H9 (cell line): ENCODE measurements at regions not wholly inside any gene's neighbourhood (a gene's known extent, or its start where the extent isn't known, plus 50 kb on each side); places are given as distances from the start of the nearest gene placed in this dataset.

Experiments
- DNase-seq: peaks from one replicate; pipeline ENCODE4 v3.0.0-alpha.2; 2017
- H2AFZ ChIP-seq: one replicate; pipeline ENCODE4 v1.6.1; 2013; ENCODE audit warnings: mild to moderate bottlenecking, low read length, control low read depth, moderate library complexity
- H2AK5ac ChIP-seq: 2 replicates; pipeline ENCODE4 v1.6.1; 2013; ENCODE audit warnings: low read length, control low read depth, mixed read lengths; ENCODE audit not compliant: insufficient read length
- H2BK120ac ChIP-seq: one replicate; pipeline ENCODE4 v1.6.1; 2013; ENCODE audit warnings: low read depth, mild to moderate bottlenecking, low read length, control low read depth, inconsistent platforms; ENCODE audit not compliant: poor library complexity, severe bottlenecking
- H2BK12ac ChIP-seq: 2 replicates; pipeline ENCODE4 v1.6.1; 2013; ENCODE audit warnings: low read length, control low read depth, mixed read lengths, low read depth; ENCODE audit not compliant: insufficient read length
- H2BK15ac ChIP-seq: 2 replicates; pipeline ENCODE4 v1.6.1; 2013; ENCODE audit warnings: low read depth, low read length, control low read depth
- H2BK20ac ChIP-seq: one replicate; pipeline ENCODE4 v1.6.1; 2013; ENCODE audit warnings: low read depth, mild to moderate bottlenecking, low read length, control low read depth, inconsistent platforms; ENCODE audit not compliant: poor library complexity, severe bottlenecking
- H2BK5ac ChIP-seq: 2 replicates; pipeline ENCODE4 v1.6.1; 2013; ENCODE audit warnings: low read length, control low read depth, mixed read lengths; ENCODE audit not compliant: insufficient read length
- H3K14ac ChIP-seq: 2 replicates; pipeline ENCODE4 v1.6.1; 2013; ENCODE audit warnings: low read length, control low read depth; ENCODE audit not compliant: insufficient read depth
- H3K18ac ChIP-seq: 2 replicates; pipeline ENCODE4 v1.6.1; 2013; ENCODE audit warnings: low read depth, mild to moderate bottlenecking, mixed read lengths, low read length, control low read depth; ENCODE audit not compliant: insufficient read length
- H3K23ac ChIP-seq: 2 replicates; pipeline ENCODE4 v1.6.1; 2013; ENCODE audit warnings: low read length, control low read depth, mixed read lengths, low read depth; ENCODE audit not compliant: insufficient read length
- H3K23me2 ChIP-seq: 2 replicates; pipeline ENCODE4 v1.6.1; 2013; ENCODE audit warnings: low read depth, mild to moderate bottlenecking, mixed read lengths, low read length, control low read depth; ENCODE audit not compliant: insufficient read length, poor library complexity, severe bottlenecking
- H3K27ac ChIP-seq: 2 replicates; pipeline ENCODE4 v1.5.1; 2013; ENCODE audit warnings: low read length, control low read depth, mixed read lengths, low read depth; ENCODE audit not compliant: insufficient read length
- H3K27me3 ChIP-seq: 2 replicates; pipeline ENCODE4 v1.6.1; 2013; ENCODE audit warnings: low read length, control low read depth, inconsistent platforms; ENCODE audit not compliant: insufficient read depth
- H3K4ac ChIP-seq: 2 replicates; pipeline ENCODE4 v1.6.1; 2013; ENCODE audit warnings: low read depth, mild to moderate bottlenecking, control low read depth, inconsistent platforms, low read length, moderate library complexity
- H3K4me1 ChIP-seq: 2 replicates; pipeline ENCODE4 v1.6.1; 2013; ENCODE audit warnings: low read length, control low read depth, inconsistent platforms; ENCODE audit not compliant: insufficient read depth
- H3K4me2 ChIP-seq: 2 replicates; pipeline ENCODE4 v1.6.1; 2013; ENCODE audit warnings: low read length, control low read depth, mixed read lengths; ENCODE audit not compliant: insufficient read length, insufficient read depth
- H3K56ac ChIP-seq: 2 replicates; pipeline ENCODE4 v1.6.1; 2013; ENCODE audit warnings: low read depth, mild to moderate bottlenecking, mixed read lengths, low read length, control low read depth; ENCODE audit not compliant: insufficient read length
- H3K79me1 ChIP-seq: 2 replicates; pipeline ENCODE4 v1.6.1; 2013; ENCODE audit warnings: low read depth, mild to moderate bottlenecking, moderate library complexity, low read length, control low read depth, inconsistent platforms; ENCODE audit not compliant: insufficient read depth, poor library complexity, severe bottlenecking
- H3K79me2 ChIP-seq: 2 replicates; pipeline ENCODE4 v1.6.1; 2013; ENCODE audit warnings: low read length, control low read depth, inconsistent platforms; ENCODE audit not compliant: insufficient read depth
- H3K9ac ChIP-seq: 2 replicates; pipeline ENCODE4 v1.6.1; 2013; ENCODE audit warnings: low read length, control low read depth, mixed read lengths; ENCODE audit not compliant: insufficient read length; ENCODE audit errors: extremely low read depth
- H3K9me3 ChIP-seq: one replicate; pipeline ENCODE4 v1.6.1; 2013; ENCODE audit warnings: low read depth, low read length, inconsistent platforms; ENCODE audit not compliant: control insufficient read depth
- H3T11ph ChIP-seq: one replicate; pipeline ENCODE4 v1.6.1; 2013; ENCODE audit warnings: mild to moderate bottlenecking, low read length, control low read depth, inconsistent platforms
- H4K20me1 ChIP-seq: one replicate; pipeline ENCODE4 v1.6.1; 2013; ENCODE audit not compliant: control insufficient read depth, insufficient read length, insufficient read depth
- H4K5ac ChIP-seq: 2 replicates; pipeline ENCODE4 v1.6.1; 2013; ENCODE audit warnings: low read depth, mild to moderate bottlenecking, mixed read lengths, low read length, control low read depth; ENCODE audit not compliant: insufficient read length
- H4K8ac ChIP-seq: replicated peaks from 2 replicates; pipeline ENCODE4 v1.6.1; 2013; ENCODE audit warnings: low read length, control low read depth, mixed read lengths, low read depth; ENCODE audit not compliant: insufficient read length
- H4K91ac ChIP-seq: 2 replicates; pipeline ENCODE4 v1.6.1; 2013; ENCODE audit warnings: low read depth, mild to moderate bottlenecking, moderate library complexity, mixed read lengths, low read length, control low read depth; ENCODE audit not compliant: insufficient read length
- H3K27ac Mint-ChIP-seq, 3 experiments: 2 replicates in 2 of 3; 3 replicates in 1 of 3; pipeline ENCODE4 v1.8.0; 2020 to 2021; ENCODE audit warnings: mixed read lengths in 3 of 3, mild to moderate bottlenecking in 1 of 3, moderate library complexity in 1 of 3
- H3K27me3 Mint-ChIP-seq: 2 replicates; pipeline ENCODE4 v1.8.0; 2021; ENCODE audit warnings: low read depth, mild to moderate bottlenecking, moderate library complexity, mixed read lengths
- H3K36me3 Mint-ChIP-seq, 3 experiments: 2 replicates in 2 of 3; 3 replicates in 1 of 3; pipeline ENCODE4 v1.8.0; 2020 to 2021; ENCODE audit warnings: low read depth in 3 of 3, mixed read lengths in 3 of 3; ENCODE audit not compliant: insufficient read depth in 1 of 3
- H3K4me1 Mint-ChIP-seq, 2 experiments: 2 replicates each; pipeline ENCODE4 v1.8.0; 2020; ENCODE audit warnings: mixed read lengths in 2 of 2
- H3K4me3 Mint-ChIP-seq, 2 experiments: 2 replicates in 1 of 2; 3 replicates in 1 of 2; pipeline ENCODE4 v1.8.0; 2020 to 2021; ENCODE audit warnings: mild to moderate bottlenecking in 2 of 2, mixed read lengths in 2 of 2, moderate library complexity in 1 of 2
- H3K9me3 Mint-ChIP-seq, 2 experiments: 2 replicates in 1 of 2; 3 replicates in 1 of 2; pipeline ENCODE4 v1.8.0; 2020; ENCODE audit warnings: mild to moderate bottlenecking in 2 of 2, mixed read lengths in 2 of 2, moderate library complexity in 1 of 2
- WGBS: extraction: QIAGEN DNeasy Blood & Tissue Kit; methylation state at CpG from one replicate; pipeline ENCODE4 v1.1.7; 2013; ENCODE audit warnings: missing lambda C conversion rate, low lambda C conversion rate, mixed read lengths; ENCODE audit not compliant: insufficient read length; ENCODE audit errors: extremely low coverage; 5-methylcytosine and 5-hydroxymethylcytosine counted together
- TF ChIP-seq, protein P1 (sequence below): fragments of 200-600 bp; sonication (generic); conservative IDR thresholded peaks from 3 replicates; pipeline ENCODE4 v1.8.0; 2021; ENCODE audit warnings: antibody characterized with exemption, mild to moderate bottlenecking

DNA sequence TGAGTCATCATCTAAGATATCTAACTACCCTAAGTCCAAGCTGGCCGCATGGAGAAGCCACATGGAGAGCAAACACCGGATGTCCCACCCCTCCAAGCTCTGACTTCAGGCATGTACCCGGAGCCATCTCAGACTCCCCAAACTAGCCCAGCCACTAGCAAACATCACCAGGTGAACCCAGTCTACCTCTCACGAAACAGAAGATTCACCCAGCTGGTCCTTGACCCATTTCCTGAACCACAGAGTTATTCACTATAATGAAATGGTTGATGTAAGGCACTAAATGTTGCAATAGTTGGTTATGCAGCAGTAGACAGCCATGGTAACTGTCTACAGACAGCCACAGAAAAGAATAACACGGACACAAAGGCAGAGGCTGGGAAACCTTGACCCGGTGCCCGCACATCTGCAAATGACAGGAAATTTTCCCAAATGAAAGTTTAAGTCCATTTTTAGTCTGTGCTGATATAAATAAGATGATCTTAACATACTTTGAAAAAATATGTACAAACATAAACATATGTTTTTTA lies 265.5 kb upstream of the ATP10A start:
- H3K36me3 Mint-ChIP-seq, result peaks cover 0 to 10% (median 3%) of the 10 kb centered on the region in 3 experiments; a peak in 2 of 7 replicates
- Histone ChIP-seq H3K4ac (no peak overlapping the region), H3K56ac (no peak overlapping the region), H2BK20ac (no peak overlapping the region), H4K20me1 (no peaks in the 10 kb centered on the region), H3K14ac (no peak overlapping the region), H2BK5ac (no peak overlapping the region), H3K23me2 (no peaks in the 10 kb centered on the region), H3K79me1 (no peaks in the 10 kb centered on the region), H2BK12ac (peak overlapping the region; percentile 67), H3K9me3 (no peaks in the 10 kb centered on the region), H2BK15ac (0 out of 2 replicates have a peak overlapping the region, but pooled peaks have one; percentile 78), H3K23ac (no peak overlapping the region), H3T11ph (no peak overlapping the region), H2AK5ac (no peak overlapping the region), H2BK120ac (no peak overlapping the region), H3K27me3 (no peaks in the 10 kb centered on the region), H4K8ac (no peak overlapping the region), H3K18ac (no peak overlapping the region), H2AFZ (no peak overlapping the region), H4K5ac (no peak overlapping the region), H3K4me1 (peaks cover 7% of the 10 kb centered on the region; the same call in 1 of the 2 replicates), H4K91ac (no peak overlapping the region), H3K79me2 (no peaks in the 10 kb centered on the region), H3K4me2 (no peak overlapping the region), H3K27ac (no peak overlapping the region), H3K9ac (no peak overlapping the region)
- peaks cover 44 to 61% of the 10 kb centered on the region in 2 experiments for H3K4me1 Mint-ChIP-seq
- no CpG with 5 or more reads among the region's 7 CpGs for WGBS
- H3K4me3 Mint-ChIP-seq, result no peak overlapping the region
- H3K27me3 Mint-ChIP-seq, result peaks cover 8% of the 10 kb centered on the region
- no peak for DNase-seq
- no peak overlapping the region for H3K27ac Mint-ChIP-seq
- TF ChIP-seq, protein P1, sequence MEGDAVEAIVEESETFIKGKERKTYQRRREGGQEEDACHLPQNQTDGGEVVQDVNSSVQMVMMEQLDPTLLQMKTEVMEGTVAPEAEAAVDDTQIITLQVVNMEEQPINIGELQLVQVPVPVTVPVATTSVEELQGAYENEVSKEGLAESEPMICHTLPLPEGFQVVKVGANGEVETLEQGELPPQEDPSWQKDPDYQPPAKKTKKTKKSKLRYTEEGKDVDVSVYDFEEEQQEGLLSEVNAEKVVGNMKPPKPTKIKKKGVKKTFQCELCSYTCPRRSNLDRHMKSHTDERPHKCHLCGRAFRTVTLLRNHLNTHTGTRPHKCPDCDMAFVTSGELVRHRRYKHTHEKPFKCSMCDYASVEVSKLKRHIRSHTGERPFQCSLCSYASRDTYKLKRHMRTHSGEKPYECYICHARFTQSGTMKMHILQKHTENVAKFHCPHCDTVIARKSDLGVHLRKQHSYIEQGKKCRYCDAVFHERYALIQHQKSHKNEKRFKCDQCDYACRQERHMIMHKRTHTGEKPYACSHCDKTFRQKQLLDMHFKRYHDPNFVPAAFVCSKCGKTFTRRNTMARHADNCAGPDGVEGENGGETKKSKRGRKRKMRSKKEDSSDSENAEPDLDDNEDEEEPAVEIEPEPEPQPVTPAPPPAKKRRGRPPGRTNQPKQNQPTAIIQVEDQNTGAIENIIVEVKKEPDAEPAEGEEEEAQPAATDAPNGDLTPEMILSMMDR, result no peak
- peaks cover 0 to 1% of the 10 kb centered on the region in 2 experiments; a peak in 1 of 5 replicates for H3K9me3 Mint-ChIP-seq
